Spinal cord (tissue), 9 donors: ENCODE measurements at regions not wholly inside any gene's neighbourhood (a gene's known extent, or its start where the extent isn't known, plus 50 kb on each side); places are given as distances from the start of the nearest gene placed in this dataset.

Source experiments
- DNase-seq, 6 donors: peaks; one replicate each; pipeline versions ENCODE4 v3.0.0 to v3.0.0-alpha.2; 2013 to 2015; ENCODE audit warnings: low spot score in 6 of 6, low read depth in 4 of 6
- H3K27ac ChIP-seq: one replicate; pipeline ENCODE4 v1.5.1; 2013; ENCODE audit warnings: low read depth, low read length, control low read depth
- H3K27me3 ChIP-seq: one replicate; pipeline ENCODE4 v1.6.1; 2013; ENCODE audit warnings: low read length; ENCODE audit not compliant: control insufficient read depth, insufficient read depth
- H3K36me3 ChIP-seq: one replicate; pipeline ENCODE4 v1.6.1; 2013; ENCODE audit warnings: low read length; ENCODE audit not compliant: control insufficient read depth, insufficient read depth
- H3K4me1 ChIP-seq: one replicate; pipeline ENCODE4 v1.6.1; 2013; ENCODE audit warnings: low read length; ENCODE audit not compliant: control insufficient read depth, insufficient read depth
- H3K4me3 ChIP-seq: one replicate; pipeline ENCODE4 v1.5.1; 2013; ENCODE audit warnings: low read depth, low read length, control low read depth
- H3K9me3 ChIP-seq: one replicate; pipeline ENCODE4 v1.6.1; 2013; ENCODE audit warnings: low read length; ENCODE audit not compliant: control insufficient read depth, insufficient read depth
- WGBS: methylation state at CpG from one replicate; pipeline ENCODE4 v1.1.5; 2013; ENCODE audit warnings: missing lambda C conversion rate; ENCODE audit not compliant: insufficient coverage; 5-methylcytosine and 5-hydroxymethylcytosine counted together
- donor health status: healthy.

GRCh38 chr5:3542769-3543168 is 52.9 kb upstream of the IRX1 start:
- no peaks in the 10 kb centered on the region for H3K4me1 ChIP-seq
- no peak overlapping the region for H3K4me3 ChIP-seq
- H3K27ac ChIP-seq, result no peak overlapping the region
- H3K9me3 ChIP-seq, result no peaks in the 10 kb centered on the region
- no peaks in the 10 kb centered on the region for H3K27me3 ChIP-seq
- DNase-seq, result no peak
- WGBS, result 96% methylated on average over 3 of the region's 7 CpGs
- no peaks in the 10 kb centered on the region for H3K36me3 ChIP-seq

GRCh38 chr5:3542158-3542557 is 53.5 kb upstream of the IRX1 start:
- H3K4me3 ChIP-seq, result no peak overlapping the region
- no peaks in the 10 kb centered on the region for H3K27me3 ChIP-seq
- H3K4me1 ChIP-seq, result no peaks in the 10 kb centered on the region
- WGBS, result 89% methylated on average over 3 of the region's 3 CpGs
- H3K27ac ChIP-seq, result no peak overlapping the region
- DNase-seq, result no peak
- no peaks in the 10 kb centered on the region for H3K36me3 ChIP-seq
- H3K9me3 ChIP-seq, result no peaks in the 10 kb centered on the region

- no peak for DNase-seq
- H3K27ac ChIP-seq, result no peak overlapping the region
- no peaks in the 10 kb centered on the region for H3K4me1 ChIP-seq
- H3K27me3 ChIP-seq, result no peaks in the 10 kb centered on the region
- H3K9me3 ChIP-seq, result no peaks in the 10 kb centered on the region
- H3K4me3 ChIP-seq, result no peak overlapping the region
- 87% methylated on average over 8 of the region's 8 CpGs for WGBS
- H3K36me3 ChIP-seq, result no peaks in the 10 kb centered on the region
Observed at GRCh38 chr5:3538886-3539285, 56.7 kb upstream of the IRX1 start.

DNA sequence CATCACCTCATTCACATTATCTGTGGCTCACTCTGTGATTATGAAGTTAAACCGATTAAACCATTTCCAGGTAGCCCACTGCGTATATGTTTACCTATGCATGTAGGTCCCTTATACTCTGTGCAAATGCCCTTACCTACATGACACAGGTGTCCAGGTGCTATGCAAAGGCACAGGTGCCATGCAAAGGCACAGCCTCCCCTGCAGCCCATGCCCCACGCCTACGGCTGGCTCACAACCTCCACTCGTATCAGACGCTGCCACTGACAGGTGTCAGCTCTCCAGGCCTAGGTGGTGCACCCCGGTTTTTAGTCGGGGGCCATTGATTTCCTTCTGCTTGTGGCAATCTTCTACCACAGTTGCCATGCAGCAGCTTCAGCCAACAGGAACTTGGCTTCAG is 57.7 kb upstream of the IRX1 start:
- Histone ChIP-seq H3K9me3 (no peaks in the 10 kb centered on the region), H3K27me3 (no peaks in the 10 kb centered on the region), H3K27ac (no peak overlapping the region), H3K36me3 (no peaks in the 10 kb centered on the region), H3K4me1 (no peaks in the 10 kb centered on the region), H3K4me3 (no peak overlapping the region)
- WGBS, result 91% methylated on average over 8 of the region's 8 CpGs
- DNase-seq, result no peak

GRCh38 chr5:3535414-3536211 is 60.0 kb upstream of the IRX1 start:
- no peak for DNase-seq
- no peaks in the 10 kb centered on the region for H3K36me3 ChIP-seq
- no peaks in the 10 kb centered on the region for H3K4me1 ChIP-seq
- H3K27me3 ChIP-seq, result no peaks in the 10 kb centered on the region
- 94% methylated on average over 60 of the region's 60 CpGs for WGBS
- H3K9me3 ChIP-seq, result no peaks in the 10 kb centered on the region
- no peak overlapping the region for H3K27ac ChIP-seq
- H3K4me3 ChIP-seq, result no peak overlapping the region

DNA sequence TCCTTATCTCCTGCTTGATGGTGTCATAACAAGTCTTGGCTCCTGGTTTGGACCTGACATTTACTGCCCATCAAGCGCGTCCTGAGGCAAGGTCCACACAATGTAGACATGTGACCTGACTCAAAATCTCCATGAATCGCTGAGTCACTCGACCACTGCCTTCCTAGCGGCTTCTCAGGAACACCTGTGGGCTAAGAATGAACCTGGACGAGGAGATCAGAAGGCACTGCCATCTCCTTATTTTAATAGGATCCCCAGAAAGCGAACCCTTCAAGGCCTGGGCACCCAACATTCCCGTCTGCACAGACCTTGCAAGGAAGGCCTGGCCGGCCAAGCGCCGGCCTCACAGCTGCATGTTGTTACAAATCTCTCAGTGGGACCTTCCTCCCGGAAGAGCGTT is 60.6 kb upstream of the IRX1 start:
- no peak overlapping the region for H3K27ac ChIP-seq
- DNase-seq, result no peak
- H3K4me1 ChIP-seq, result no peaks in the 10 kb centered on the region
- 92% methylated on average over 11 of the region's 13 CpGs for WGBS
- no peaks in the 10 kb centered on the region for H3K36me3 ChIP-seq
- H3K4me3 ChIP-seq, result no peak overlapping the region
- no peaks in the 10 kb centered on the region for H3K9me3 ChIP-seq
- H3K27me3 ChIP-seq, result no peaks in the 10 kb centered on the region

DNA sequence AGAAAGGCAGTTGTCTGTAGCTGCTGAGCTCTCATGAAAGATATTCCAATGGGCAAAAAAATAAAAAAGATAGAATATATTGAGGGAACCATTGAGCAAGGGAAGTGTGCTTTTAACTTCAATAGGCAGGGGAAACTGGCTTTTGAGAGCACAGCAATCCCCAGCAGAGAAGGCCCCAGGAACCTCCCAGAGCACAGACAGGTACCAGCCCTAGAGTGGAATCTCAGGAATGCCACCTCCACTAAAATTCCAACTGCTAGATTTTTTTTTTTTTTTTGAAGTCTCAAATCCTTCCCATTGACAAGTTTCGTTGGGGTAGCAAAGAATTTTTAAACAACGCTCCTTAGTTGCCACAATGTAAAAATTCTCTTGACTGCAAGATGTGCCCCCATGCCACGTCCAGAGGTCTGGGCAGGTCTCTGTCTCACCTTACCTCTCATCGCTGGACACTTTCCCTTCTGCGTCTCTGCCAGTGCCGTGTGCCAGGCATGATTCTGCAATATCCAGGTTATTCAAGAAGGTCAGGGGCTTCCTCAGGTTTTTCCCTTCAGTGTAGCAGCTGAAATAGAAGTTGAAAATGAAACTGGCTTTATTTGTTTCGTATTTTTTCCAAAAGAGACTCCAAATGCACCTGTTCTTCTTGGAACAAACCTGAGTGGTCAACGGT is 64.2 kb upstream of the IRX1 start:
- Histone ChIP-seq H3K9me3 (no peaks in the 10 kb centered on the region), H3K27ac (no peak overlapping the region), H3K4me3 (no peak overlapping the region), H3K27me3 (no peaks in the 10 kb centered on the region), H3K36me3 (no peaks in the 10 kb centered on the region), H3K4me1 (no peaks in the 10 kb centered on the region)
- DNase-seq, result no peak
- WGBS, result 82% methylated on average over 7 of the region's 8 CpGs

GRCh38 chr5:3530251-3530650 is 65.4 kb upstream of the IRX1 start:
- H3K9me3 ChIP-seq, result no peaks in the 10 kb centered on the region
- no peak for DNase-seq
- 100% methylated on average over 1 of the region's 2 CpGs for WGBS
- H3K27ac ChIP-seq, result no peak overlapping the region
- peaks cover 2% of the 10 kb centered on the region for H3K27me3 ChIP-seq
- H3K36me3 ChIP-seq, result no peaks in the 10 kb centered on the region
- H3K4me1 ChIP-seq, result no peaks in the 10 kb centered on the region
- no peak overlapping the region for H3K4me3 ChIP-seq

- H3K4me1 ChIP-seq, result no peaks in the 10 kb centered on the region
- WGBS, result 52% methylated on average over 3 of the region's 4 CpGs
- H3K36me3 ChIP-seq, result no peaks in the 10 kb centered on the region
- no peak overlapping the region for H3K27ac ChIP-seq
- no peaks in the 10 kb centered on the region for H3K9me3 ChIP-seq
- H3K27me3 ChIP-seq, result peaks cover 2% of the 10 kb centered on the region
- no peak overlapping the region for H3K4me3 ChIP-seq
- DNase-seq, result no peak
Observed at GRCh38 chr5:3526551-3527185, 69.0 kb upstream of the IRX1 start.

GRCh38 chr5:3522491-3522890 is 73.1 kb upstream of the IRX1 start:
- no peak for DNase-seq
- no peak overlapping the region for H3K4me3 ChIP-seq
- no peaks in the 10 kb centered on the region for H3K36me3 ChIP-seq
- no peaks in the 10 kb centered on the region for H3K4me1 ChIP-seq
- H3K27ac ChIP-seq, result no peak overlapping the region
- no peaks in the 10 kb centered on the region for H3K9me3 ChIP-seq
- WGBS, result 97% methylated on average over 3 of the region's 3 CpGs
- peaks cover 2% of the 10 kb centered on the region for H3K27me3 ChIP-seq
